ENCODE measurements at regions not wholly inside any gene's neighbourhood (a gene's known extent, or its start where the extent isn't known, plus 50 kb on each side); places are given as distances from the start of the nearest gene placed in this dataset.

DNA sequence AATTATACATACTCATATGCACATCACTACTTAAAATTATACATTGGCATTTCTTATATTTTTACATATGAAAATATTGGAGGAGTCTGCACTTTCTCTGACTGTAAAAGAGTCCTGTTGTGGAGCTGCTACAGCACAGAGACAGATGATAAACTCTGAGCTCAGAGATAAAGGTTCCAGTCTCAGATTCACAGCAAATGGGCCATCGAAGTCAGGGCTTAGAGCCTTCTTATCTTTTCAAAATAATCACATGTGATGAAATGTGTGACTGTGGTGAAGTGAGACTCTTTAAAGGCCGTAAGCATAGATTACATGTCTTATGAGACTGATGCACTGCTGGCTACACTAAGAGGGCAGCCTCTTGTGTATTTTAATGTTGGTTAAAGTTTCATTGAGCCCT, 187.5 kb upstream of the SYNPR start:
- no peak overlapping the region for H3K4me2 ChIP-seq (ENCODE audit: low read length)
- WGBS (ENCODE audit: extremely low coverage, insufficient coverage, low lambda C conversion rate): no CpG with 5 or more reads among the region's 2 CpGs
- H3K56ac ChIP-seq (ENCODE audit: low read length): no peak overlapping the region

DNA sequence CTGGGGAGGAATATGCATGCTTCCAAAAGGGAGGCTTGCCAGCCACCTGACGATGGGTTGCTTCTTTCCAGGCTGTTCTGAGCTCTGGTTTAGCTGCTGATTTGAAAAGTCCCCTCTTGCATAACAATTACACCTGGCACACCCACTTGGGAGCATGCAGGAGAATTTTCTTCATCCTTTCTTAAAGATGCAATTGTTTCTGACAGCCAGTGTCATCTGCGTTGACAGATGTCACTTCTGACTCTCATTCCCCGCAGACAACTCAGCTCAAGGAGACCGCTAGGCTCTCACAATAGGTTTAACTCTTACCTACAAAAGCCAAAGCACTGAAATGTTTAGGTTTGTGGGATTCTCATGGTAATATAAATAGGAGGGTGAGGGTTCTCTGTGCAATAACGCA, 185.6 kb upstream of the SYNPR start:
- H3K4me2 ChIP-seq (ENCODE audit: low read length): no peak overlapping the region
- H3K18ac ChIP-seq (ENCODE audit: low read length): no peak overlapping the region

More for the DNA sequence above, 187.5 kb upstream of the SYNPR start:
- Histone ChIP-seq H2BK15ac (replicated peaks; ENCODE audit: low read depth) (no peak overlapping the region), H2AK5ac (ENCODE audit: low read length) (no peak overlapping the region), H3K27ac (ENCODE audit: low read depth, low read length) (no peak overlapping the region), H2BK120ac (ENCODE audit: low read depth, low read length) (no peak overlapping the region), H4K5ac (ENCODE audit: low read length) (no peak overlapping the region), H2BK5ac (ENCODE audit: low read length) (no peak overlapping the region), H3K4me3 (ENCODE audit: low read length) (no peak overlapping the region), H3K18ac (ENCODE audit: low read length) (no peak overlapping the region), H4K8ac (ENCODE audit: low read depth, low read length) (no peak overlapping the region), H3K4ac (ENCODE audit: low read depth, low read length) (no peak overlapping the region), H3K79me1 (ENCODE audit: low read length) (no peaks in the 10 kb centered on the region), H3K4me1 (ENCODE audit: control insufficient read depth, low read depth, low read length) (peaks cover 3% of the 10 kb centered on the region), H3K23ac (ENCODE audit: low read length) (no peak overlapping the region), H3K79me2 (ENCODE audit: control insufficient read depth, insufficient read depth, low read length) (no peaks in the 10 kb centered on the region), H3K9ac (ENCODE audit: low read length) (no peak overlapping the region), H3K36me3 (ENCODE audit: control insufficient read depth, insufficient read depth, low read length) (no peaks in the 10 kb centered on the region), H3K27me3 (ENCODE audit: insufficient read depth, low read length, poor library complexity) (no peaks in the 10 kb centered on the region)
- peak; percentile 68 for DNase-seq

GRCh38 chr3:63094642-63095408, 183.3 kb upstream of the SYNPR start:
- H3K23ac ChIP-seq (ENCODE audit: low read length): no peak overlapping the region
- H3K9ac ChIP-seq (ENCODE audit: low read length): no peak overlapping the region
- no peaks in the 10 kb centered on the region for H3K79me2 ChIP-seq (ENCODE audit: control insufficient read depth, insufficient read depth, low read length)
- H3K36me3 ChIP-seq (ENCODE audit: control insufficient read depth, insufficient read depth, low read length): no peaks in the 10 kb centered on the region
- no peak overlapping the region for H4K5ac ChIP-seq (ENCODE audit: low read length)
- H3K27me3 ChIP-seq (ENCODE audit: insufficient read depth, low read length, poor library complexity): no peaks in the 10 kb centered on the region
- DNase-seq: no peak
- H3K56ac ChIP-seq (ENCODE audit: low read length): no peak overlapping the region
- H3K4me1 ChIP-seq (ENCODE audit: control insufficient read depth, low read depth, low read length): no peaks in the 10 kb centered on the region
- no peak overlapping the region for H2BK5ac ChIP-seq (ENCODE audit: low read length)
- no peak overlapping the region for H3K4ac ChIP-seq (ENCODE audit: low read depth, low read length)
- no peak overlapping the region for H2BK120ac ChIP-seq (ENCODE audit: low read depth, low read length)
- no peak overlapping the region for H3K4me2 ChIP-seq (ENCODE audit: low read length)
- H2BK15ac ChIP-seq (replicated peaks; ENCODE audit: low read depth): no peak overlapping the region
- no peak overlapping the region for H3K18ac ChIP-seq (ENCODE audit: low read length)
- H3K79me1 ChIP-seq (ENCODE audit: low read length): no peaks in the 10 kb centered on the region
- no peak overlapping the region for H4K8ac ChIP-seq (ENCODE audit: low read depth, low read length)
- WGBS (ENCODE audit: extremely low coverage, insufficient coverage, low lambda C conversion rate): no CpG with 5 or more reads among the region's 4 CpGs
- H3K27ac ChIP-seq (ENCODE audit: low read depth, low read length): no peak overlapping the region
- no peak overlapping the region for H3K4me3 ChIP-seq (ENCODE audit: low read length)
- H2AK5ac ChIP-seq (ENCODE audit: low read length): no peak overlapping the region

More for the DNA sequence above, 185.6 kb upstream of the SYNPR start:
- no peak for DNase-seq
- Histone ChIP-seq H3K23ac (ENCODE audit: low read length) (no peak overlapping the region), H4K8ac (ENCODE audit: low read depth, low read length) (no peak overlapping the region), H2AK5ac (ENCODE audit: low read length) (no peak overlapping the region), H3K27ac (ENCODE audit: low read depth, low read length) (no peak overlapping the region), H2BK5ac (ENCODE audit: low read length) (no peak overlapping the region), H3K27me3 (ENCODE audit: insufficient read depth, low read length, poor library complexity) (no peaks in the 10 kb centered on the region), H4K5ac (ENCODE audit: low read length) (no peak overlapping the region), H2BK120ac (ENCODE audit: low read depth, low read length) (no peak overlapping the region), H3K4me3 (ENCODE audit: low read length) (no peak overlapping the region), H3K36me3 (ENCODE audit: control insufficient read depth, insufficient read depth, low read length) (no peaks in the 10 kb centered on the region), H3K4me1 (ENCODE audit: control insufficient read depth, low read depth, low read length) (peaks cover 3% of the 10 kb centered on the region), H2BK15ac (replicated peaks; ENCODE audit: low read depth) (no peak overlapping the region), H3K79me2 (ENCODE audit: control insufficient read depth, insufficient read depth, low read length) (no peaks in the 10 kb centered on the region), H3K9ac (ENCODE audit: low read length) (no peak overlapping the region), H3K4ac (ENCODE audit: low read depth, low read length) (no peak overlapping the region), H3K56ac (ENCODE audit: low read length) (no peak overlapping the region), H3K79me1 (ENCODE audit: low read length) (no peaks in the 10 kb centered on the region)
- no CpG with 5 or more reads among the region's 5 CpGs for WGBS (ENCODE audit: extremely low coverage, insufficient coverage, low lambda C conversion rate)

DNA sequence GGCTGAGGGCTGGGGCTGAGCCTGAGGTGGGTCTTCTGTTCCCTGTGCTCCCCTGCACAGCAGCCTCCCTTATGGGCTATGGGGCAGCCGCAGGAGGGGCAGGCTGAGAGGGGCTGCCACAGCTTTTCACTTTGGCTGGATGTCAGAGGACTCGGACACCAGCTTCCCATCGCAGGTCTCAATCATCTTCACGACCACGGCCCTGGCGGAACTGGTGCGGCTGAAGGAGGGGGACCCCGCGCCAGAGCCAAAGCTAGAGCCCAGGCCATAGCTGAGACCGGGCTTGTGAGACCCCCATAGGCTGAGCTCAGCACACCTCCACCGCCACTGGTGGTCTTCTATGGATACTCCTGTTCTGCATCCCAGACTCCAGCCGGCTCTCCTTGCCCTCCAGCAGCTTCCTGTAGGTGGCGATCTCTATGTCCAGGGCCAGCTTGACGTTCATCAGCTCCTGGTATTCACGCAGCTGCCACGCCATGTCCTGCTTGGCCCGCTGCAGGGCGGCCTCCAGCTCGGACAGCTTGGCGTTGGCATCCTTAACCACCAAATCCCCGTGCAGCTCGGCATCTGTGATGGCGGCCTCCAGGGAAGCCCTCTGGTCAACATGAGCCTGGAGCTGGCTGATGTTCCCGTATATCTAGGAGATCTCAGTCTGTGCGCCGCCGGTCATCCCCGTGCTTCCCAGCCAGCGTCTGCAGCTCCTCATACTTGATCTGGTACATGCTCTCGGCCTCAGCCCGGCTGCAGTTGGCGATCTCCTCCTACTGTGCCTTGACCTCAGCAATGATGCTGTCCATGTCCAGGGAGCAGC, 181.7 kb upstream of the SYNPR start:
- Histone ChIP-seq H3K27me3 (ENCODE audit: insufficient read depth, low read length, poor library complexity) (no peaks in the 10 kb centered on the region), H3K56ac (ENCODE audit: low read length) (no peak overlapping the region)

GRCh38 chr3:63097396-63097795, 180.7 kb upstream of the SYNPR start:
- H3K27me3 ChIP-seq (ENCODE audit: insufficient read depth, low read length, poor library complexity): no peaks in the 10 kb centered on the region
- no peaks in the 10 kb centered on the region for H3K4me1 ChIP-seq (ENCODE audit: control insufficient read depth, low read depth, low read length)
- no peaks in the 10 kb centered on the region for H3K79me2 ChIP-seq (ENCODE audit: control insufficient read depth, insufficient read depth, low read length)
- no peak overlapping the region for H2BK15ac ChIP-seq (replicated peaks; ENCODE audit: low read depth)
- no peak overlapping the region for H3K27ac ChIP-seq (ENCODE audit: low read depth, low read length)
- no CpG with 5 or more reads among the region's 11 CpGs for WGBS (ENCODE audit: extremely low coverage, insufficient coverage, low lambda C conversion rate)
- no peak for DNase-seq
- H3K79me1 ChIP-seq (ENCODE audit: low read length): no peaks in the 10 kb centered on the region
- no peaks in the 10 kb centered on the region for H3K36me3 ChIP-seq (ENCODE audit: control insufficient read depth, insufficient read depth, low read length)
- no peak overlapping the region for H3K4ac ChIP-seq (ENCODE audit: low read depth, low read length)
- no peak overlapping the region for H3K18ac ChIP-seq (ENCODE audit: low read length)
- H2BK120ac ChIP-seq (ENCODE audit: low read depth, low read length): no peak overlapping the region
- H2BK5ac ChIP-seq (ENCODE audit: low read length): no peak overlapping the region
- no peak overlapping the region for H4K5ac ChIP-seq (ENCODE audit: low read length)
- no peak overlapping the region for H3K23ac ChIP-seq (ENCODE audit: low read length)
- H3K56ac ChIP-seq (ENCODE audit: low read length): no peak overlapping the region
- H4K8ac ChIP-seq (ENCODE audit: low read depth, low read length): no peak overlapping the region
- H3K4me2 ChIP-seq (ENCODE audit: low read length): no peak overlapping the region
- H2AK5ac ChIP-seq (ENCODE audit: low read length): no peak overlapping the region
- H3K4me3 ChIP-seq (ENCODE audit: low read length): no peak overlapping the region
- no peak overlapping the region for H3K9ac ChIP-seq (ENCODE audit: low read length)

More for the DNA sequence above, 181.7 kb upstream of the SYNPR start:
- Histone ChIP-seq H3K36me3 (ENCODE audit: control insufficient read depth, insufficient read depth, low read length) (no peaks in the 10 kb centered on the region), H2BK120ac (ENCODE audit: low read depth, low read length) (no peak overlapping the region), H4K8ac (ENCODE audit: low read depth, low read length) (no peak overlapping the region), H2BK5ac (ENCODE audit: low read length) (no peak overlapping the region), H4K5ac (ENCODE audit: low read length) (no peak overlapping the region), H2AK5ac (ENCODE audit: low read length) (no peak overlapping the region), H3K27ac (ENCODE audit: low read depth, low read length) (no peak overlapping the region), H3K4me2 (ENCODE audit: low read length) (no peak overlapping the region), H3K79me2 (ENCODE audit: control insufficient read depth, insufficient read depth, low read length) (no peaks in the 10 kb centered on the region), H3K23ac (ENCODE audit: low read length) (no peak overlapping the region), H3K18ac (ENCODE audit: low read length) (no peak overlapping the region), H2BK15ac (replicated peaks; ENCODE audit: low read depth) (no peak overlapping the region), H3K4me3 (ENCODE audit: low read length) (no peak overlapping the region), H3K9ac (ENCODE audit: low read length) (no peak overlapping the region), H3K79me1 (ENCODE audit: low read length) (no peaks in the 10 kb centered on the region), H3K4ac (ENCODE audit: low read depth, low read length) (no peak overlapping the region), H3K4me1 (ENCODE audit: control insufficient read depth, low read depth, low read length) (no peaks in the 10 kb centered on the region)
- WGBS (ENCODE audit: extremely low coverage, insufficient coverage, low lambda C conversion rate): no CpG with 5 or more reads among the region's 32 CpGs
- peak; percentile 24 for DNase-seq

All from mesendoderm (in vitro differentiated cells).